ENCODE measurements at regions not wholly inside any gene's neighbourhood (a gene's known extent, or its start where the extent isn't known, plus 50 kb on each side); places are given as distances from the start of the nearest gene placed in this dataset.

- TF ChIP-seq POLR2A (IDR thresholded peaks at IDR 0.05; ENCODE audit: low read depth, low read length) (no peak), MAX (IDR thresholded peaks at IDR 0.05; ENCODE audit: low read depth, low read length) (no peak), EZH2 (IDR thresholded peaks at IDR 0.05; ENCODE audit: borderline replicate concordance, control insufficient read depth, low read depth, low read length) (no peak), NRF1 (conservative IDR thresholded peaks at IDR 0.05; ENCODE audit: low read depth, low read length) (no peak), HDAC6 (IDR thresholded peaks at IDR 0.05; ENCODE audit: unreplicated experiment) (no peak), RAD51 (IDR thresholded peaks at IDR 0.05) (no peak), IRF3 (IDR thresholded peaks at IDR 0.05) (no peak), MYC (IDR thresholded peaks at IDR 0.05; ENCODE audit: insufficient read depth, insufficient read length, insufficient replicate concordance, low read length, severe bottlenecking) (no peak), RELA (IDR thresholded peaks at IDR 0.05; ENCODE audit: borderline replicate concordance, partially characterized antibody) (no peak), NR2C2 (IDR thresholded peaks at IDR 0.05; ENCODE audit: borderline replicate concordance, control insufficient read depth, insufficient read length, low read depth) (no peak), SIN3A (IDR thresholded peaks at IDR 0.05; ENCODE audit: low read depth, low read length) (no peak)
- TF ChIP-seq, protein P1, sequence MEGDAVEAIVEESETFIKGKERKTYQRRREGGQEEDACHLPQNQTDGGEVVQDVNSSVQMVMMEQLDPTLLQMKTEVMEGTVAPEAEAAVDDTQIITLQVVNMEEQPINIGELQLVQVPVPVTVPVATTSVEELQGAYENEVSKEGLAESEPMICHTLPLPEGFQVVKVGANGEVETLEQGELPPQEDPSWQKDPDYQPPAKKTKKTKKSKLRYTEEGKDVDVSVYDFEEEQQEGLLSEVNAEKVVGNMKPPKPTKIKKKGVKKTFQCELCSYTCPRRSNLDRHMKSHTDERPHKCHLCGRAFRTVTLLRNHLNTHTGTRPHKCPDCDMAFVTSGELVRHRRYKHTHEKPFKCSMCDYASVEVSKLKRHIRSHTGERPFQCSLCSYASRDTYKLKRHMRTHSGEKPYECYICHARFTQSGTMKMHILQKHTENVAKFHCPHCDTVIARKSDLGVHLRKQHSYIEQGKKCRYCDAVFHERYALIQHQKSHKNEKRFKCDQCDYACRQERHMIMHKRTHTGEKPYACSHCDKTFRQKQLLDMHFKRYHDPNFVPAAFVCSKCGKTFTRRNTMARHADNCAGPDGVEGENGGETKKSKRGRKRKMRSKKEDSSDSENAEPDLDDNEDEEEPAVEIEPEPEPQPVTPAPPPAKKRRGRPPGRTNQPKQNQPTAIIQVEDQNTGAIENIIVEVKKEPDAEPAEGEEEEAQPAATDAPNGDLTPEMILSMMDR (IDR thresholded peaks at IDR 0.05 in 2 of 3, conservative IDR thresholded peaks at IDR 0.05 in 1 of 3; ENCODE audit: control insufficient read depth in 2 of 3, extremely low read depth in 1 of 3, insufficient read depth in 1 of 3, low read depth in 3 of 3, low read length in 3 of 3), result no peak
- TF ChIP-seq, protein P2, sequence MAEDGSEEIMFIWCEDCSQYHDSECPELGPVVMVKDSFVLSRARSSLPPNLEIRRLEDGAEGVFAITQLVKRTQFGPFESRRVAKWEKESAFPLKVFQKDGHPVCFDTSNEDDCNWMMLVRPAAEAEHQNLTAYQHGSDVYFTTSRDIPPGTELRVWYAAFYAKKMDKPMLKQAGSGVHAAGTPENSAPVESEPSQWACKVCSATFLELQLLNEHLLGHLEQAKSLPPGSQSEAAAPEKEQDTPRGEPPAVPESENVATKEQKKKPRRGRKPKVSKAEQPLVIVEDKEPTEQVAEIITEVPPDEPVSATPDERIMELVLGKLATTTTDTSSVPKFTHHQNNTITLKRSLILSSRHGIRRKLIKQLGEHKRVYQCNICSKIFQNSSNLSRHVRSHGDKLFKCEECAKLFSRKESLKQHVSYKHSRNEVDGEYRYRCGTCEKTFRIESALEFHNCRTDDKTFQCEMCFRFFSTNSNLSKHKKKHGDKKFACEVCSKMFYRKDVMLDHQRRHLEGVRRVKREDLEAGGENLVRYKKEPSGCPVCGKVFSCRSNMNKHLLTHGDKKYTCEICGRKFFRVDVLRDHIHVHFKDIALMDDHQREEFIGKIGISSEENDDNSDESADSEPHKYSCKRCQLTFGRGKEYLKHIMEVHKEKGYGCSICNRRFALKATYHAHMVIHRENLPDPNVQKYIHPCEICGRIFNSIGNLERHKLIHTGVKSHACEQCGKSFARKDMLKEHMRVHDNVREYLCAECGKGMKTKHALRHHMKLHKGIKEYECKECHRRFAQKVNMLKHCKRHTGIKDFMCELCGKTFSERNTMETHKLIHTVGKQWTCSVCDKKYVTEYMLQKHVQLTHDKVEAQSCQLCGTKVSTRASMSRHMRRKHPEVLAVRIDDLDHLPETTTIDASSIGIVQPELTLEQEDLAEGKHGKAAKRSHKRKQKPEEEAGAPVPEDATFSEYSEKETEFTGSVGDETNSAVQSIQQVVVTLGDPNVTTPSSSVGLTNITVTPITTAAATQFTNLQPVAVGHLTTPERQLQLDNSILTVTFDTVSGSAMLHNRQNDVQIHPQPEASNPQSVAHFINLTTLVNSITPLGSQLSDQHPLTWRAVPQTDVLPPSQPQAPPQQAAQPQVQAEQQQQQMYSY (CRISPR knock-in tag; IDR thresholded peaks at IDR 0.05), result no peak
Measured at GRCh38 chr4:119810001-119810400, 181.4 kb upstream of the PDE5A start.

Data from GM12878 (cell line).